Loucy (cell line): ENCODE measurements at regions not wholly inside any gene's neighbourhood (a gene's known extent, or its start where the extent isn't known, plus 50 kb on each side); places are given as distances from the start of the nearest gene placed in this dataset.

ENCODE experiments used
- CTCF ChIP-seq: fragments of 200-600 bp; sonication (generic); conservative IDR thresholded peaks from 2 replicates; pipeline ENCODE4 v1.5.1; 2014; ENCODE audit warnings: mild to moderate bottlenecking, antibody characterized with exemption, low read length
- EZH2phosphoT487 ChIP-seq: fragments of 200-600 bp; IDR thresholded peaks from 2 replicates; pipeline ENCODE4 v1.6.1; 2018; ENCODE audit warnings: antibody characterized with exemption, mild to moderate bottlenecking, moderate library complexity, borderline replicate concordance

DNA sequence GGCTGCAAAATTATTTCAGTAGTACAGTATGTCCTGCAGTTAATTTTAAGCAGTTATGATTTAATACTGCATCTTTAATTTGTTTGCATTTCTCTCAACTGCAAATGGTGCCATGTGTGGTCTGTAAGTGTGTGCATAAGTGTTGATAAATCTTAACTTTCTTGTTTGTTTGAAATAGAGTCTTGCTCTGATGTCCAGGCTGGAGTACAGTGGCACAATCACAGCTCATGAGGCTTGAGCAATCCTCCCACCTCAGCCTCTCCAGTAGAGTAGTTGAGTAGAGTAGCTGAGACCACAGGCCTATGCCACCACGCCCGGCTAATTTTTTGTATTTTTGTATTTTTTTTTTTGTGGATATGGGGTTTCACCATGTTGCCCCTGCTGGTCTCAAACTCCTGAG is 322.5 kb upstream of the NR3C2 start:
- no peak for TF ChIP-seq CTCF
- no peak for TF ChIP-seq EZH2phosphoT487
